Endothelial cell of umbilical vein (primary cell): ENCODE measurements at regions not wholly inside any gene's neighbourhood (a gene's known extent, or its start where the extent isn't known, plus 50 kb on each side); places are given as distances from the start of the nearest gene placed in this dataset.

Experiments used
- BruUV-seq: library from RNA; stranded (reverse); fragments of 400-500 nt; replicated peaks from 2 replicates; lab custom pipeline; 2021; lab: Mats Ljungman, UMichigan
- CTCF ChIA-PET: fragments of 300-600, 350-600 bp; sonication (Branson Sonifier 250); formaldehyde crosslinking; loops from one replicate; lab custom pipeline; 2021; ENCODE audit warnings: antibody characterized with exemption, inconsistent platforms; lab: Charles Lee
- POLR2A ChIA-PET: fragments of 300-600, 350-600 bp; sonication (Branson Sonifier 250); formaldehyde crosslinking; loops from one replicate; lab custom pipeline; 2021; ENCODE audit warnings: antibody characterized with exemption, inconsistent platforms; lab: Charles Lee
- DNase-seq: peaks from one replicate; pipeline ENCODE4 v3.0.0-alpha.2; 2011; ENCODE audit warnings: low read depth, low spot score
- FAIRE-seq: peaks from 2 replicates; lab custom pipeline; 2011; peaks lifted over from hg19 to GRCh38; lab: Jason Lieb, UNC
- H2AFZ ChIP-seq: 2 replicates; pipeline ENCODE4 v1.6.0; 2012; ENCODE audit warnings: low read depth, low read length, control low read depth, inconsistent platforms
- H3K27ac ChIP-seq: 2 replicates; pipeline ENCODE4 v1.5.1; 2011; ENCODE audit warnings: low read depth, mild to moderate bottlenecking, control low read depth, low read length, moderate library complexity; ENCODE audit not compliant: insufficient read depth
- H3K27me3 ChIP-seq, 2 experiments: 2 replicates each; pipeline versions ENCODE4 v1.6.0 to v1.6.1; 2011; ENCODE audit warnings: low read length in 2 of 2, mixed read lengths in 1 of 2; ENCODE audit not compliant: control insufficient read depth in 2 of 2, insufficient read depth in 2 of 2
- H3K36me3 ChIP-seq, 2 experiments: 2 replicates in 1 of 2; 3 replicates in 1 of 2; pipeline ENCODE4 v1.5.1; 2011; ENCODE audit warnings: low read length in 2 of 2, mild to moderate bottlenecking in 1 of 2, moderate library complexity in 1 of 2; ENCODE audit not compliant: control insufficient read depth in 2 of 2, insufficient read depth in 2 of 2; ENCODE audit errors: extremely low read depth in 1 of 2
- H3K4me1 ChIP-seq: 3 replicates; pipeline ENCODE4 v1.5.1; 2011; ENCODE audit warnings: mild to moderate bottlenecking, low read length; ENCODE audit not compliant: control insufficient read depth, insufficient read depth; ENCODE audit errors: extremely low read depth
- H3K4me2 ChIP-seq: 2 replicates; pipeline ENCODE4 v1.6.1; 2011; ENCODE audit warnings: low read length, control low read depth, mixed read lengths; ENCODE audit not compliant: insufficient read depth
- H3K4me3 ChIP-seq, 3 experiments: fragments of 200-600 bp in 1 of 3; sonication (generic), shearing (Covaris generic) in 1 of 3; replicated peaks in 1 of 3; 2 replicates each; pipeline ENCODE4 v1.5.1; 2011 to 2016; ENCODE audit warnings: control low read depth in 3 of 3, low read length in 3 of 3, mild to moderate bottlenecking in 2 of 3, inconsistent platforms in 1 of 3, low read depth in 1 of 3, moderate library complexity in 1 of 3; ENCODE audit not compliant: insufficient read depth in 1 of 3
- H3K79me2 ChIP-seq: 2 replicates; pipeline ENCODE4 v1.6.0; 2012; ENCODE audit warnings: low read length, inconsistent platforms; ENCODE audit not compliant: control insufficient read depth, insufficient read depth
- H3K9ac ChIP-seq: replicated peaks from 2 replicates; pipeline ENCODE3; 2011; ENCODE audit warnings: low read length, control low read depth; ENCODE audit not compliant: insufficient read depth; ENCODE audit errors: extremely low read depth
- H3K9me1 ChIP-seq: replicated peaks from 3 replicates; pipeline ENCODE4 v1.6.0; 2011; ENCODE audit warnings: mild to moderate bottlenecking, low read length; ENCODE audit not compliant: control insufficient read depth, insufficient read depth; ENCODE audit errors: extremely low read depth
- H3K9me3 ChIP-seq: replicated peaks from 2 replicates; pipeline ENCODE4 v1.5.1; 2012; ENCODE audit warnings: low read length, inconsistent platforms; ENCODE audit not compliant: control insufficient read depth, insufficient read depth
- H4K20me1 ChIP-seq: replicated peaks from 2 replicates; pipeline ENCODE3; 2011; ENCODE audit warnings: mild to moderate bottlenecking, low read length; ENCODE audit not compliant: control insufficient read depth, insufficient read depth; ENCODE audit errors: extremely low read depth
- CTCF ChIP-seq, 2 donors: IDR thresholded peaks; 1 replicate in 1 of 2; 2 replicates in 1 of 2; pipeline ENCODE4 v1.5.1; 2011; ENCODE audit warnings: low read length in 2 of 2, mild to moderate bottlenecking in 2 of 2, moderate library complexity in 2 of 2, control low read depth in 1 of 2, inconsistent platforms in 1 of 2, low read depth in 1 of 2; ENCODE audit not compliant: insufficient read depth in 1 of 2; ENCODE audit errors: extremely low read depth in 1 of 2
- EZH2 ChIP-seq: IDR thresholded peaks from 2 replicates; pipeline ENCODE4 v1.6.1; 2012; ENCODE audit warnings: borderline replicate concordance, low read depth, mild to moderate bottlenecking, moderate library complexity, low read length, inconsistent platforms; ENCODE audit not compliant: severe bottlenecking
- FOS ChIP-seq: IDR thresholded peaks from 2 replicates; pipeline ENCODE4 v1.6.1; 2011; ENCODE audit warnings: mild to moderate bottlenecking, low read length, moderate library complexity, borderline replicate concordance; ENCODE audit not compliant: insufficient read depth
- GATA2 ChIP-seq: IDR thresholded peaks from 2 replicates; pipeline ENCODE4 v1.7.0; 2011; ENCODE audit warnings: low read depth, mild to moderate bottlenecking, moderate library complexity, mixed read lengths, low read length; ENCODE audit not compliant: insufficient read length, insufficient read depth
- JUN ChIP-seq: IDR thresholded peaks from 2 replicates; pipeline ENCODE4 v1.6.1; 2011; ENCODE audit warnings: borderline replicate concordance, low read depth; ENCODE audit not compliant: insufficient read length, insufficient read depth
- MAX ChIP-seq: IDR thresholded peaks from 2 replicates; pipeline ENCODE4 v1.6.1; 2011; ENCODE audit not compliant: insufficient read depth, insufficient read length
- MYC ChIP-seq: IDR thresholded peaks from one replicate; pipeline ENCODE4 v1.6.1; 2011; ENCODE audit warnings: mild to moderate bottlenecking, low read depth, low read length
- POLR2A ChIP-seq: IDR thresholded peaks from 2 replicates; pipeline ENCODE4 v1.6.1; 2012; ENCODE audit warnings: low read depth, mild to moderate bottlenecking, control low read depth, low read length
- POLR2AphosphoS5 ChIP-seq: IDR thresholded peaks from 2 replicates; pipeline ENCODE4 v1.6.1; 2012; ENCODE audit warnings: low read depth, mild to moderate bottlenecking, control low read depth, low read length, moderate library complexity; ENCODE audit not compliant: insufficient read depth
- dilution Hi-C: fragments of 300-500 bp; cut with MboI; formaldehyde crosslinking; loops from one replicate; pipeline ENCODE4 v1.15.0; 2019; ENCODE audit warnings: low sequenced_read_pairs; ENCODE audit not compliant: extremely low pct_ligation_motif_present
- intact Hi-C: fragments of 100-400 bp; cut with micrococcal nuclease; formaldehyde crosslinking; loops from one replicate; pipeline ENCODE4 v1.10.0; 2022

- no peak for FAIRE-seq
Measured at GRCh38 chr1:173267453-173267945, 60.4 kb upstream of the TNFSF4 start.

More at GRCh38 chr1:173267453-173267945, 60.4 kb upstream of the TNFSF4 start:
- TF ChIP-seq MAX (no peak), POLR2AphosphoS5 (no peak), JUN (no peak), MYC (no peak), FOS (no peak), GATA2 (no peak), CTCF (IDR thresholded peaks at IDR 0.05; ENCODE audit: extremely low read depth in 1 of 2, insufficient read depth in 1 of 2, low read depth in 1 of 2, low read length in 2 of 2) (no peak), EZH2 (no peak), POLR2A (no peak)
- H3K9me3 ChIP-seq: no peaks in the 10 kb centered on the region
- CTCF ChIA-PET: interaction anchor here (1.7 kb wide), 1 partner anchor 12 kb away, joined by 9 read pairs; no protein-coding TSS in a partner anchor
- H3K9ac ChIP-seq: no peak overlapping the region
- DNase-seq: peak; percentile 2
- H3K4me1 ChIP-seq: peaks cover 14% of the 10 kb centered on the region
- BruUV-seq: no TSS peak
- no peak overlapping the region for H3K4me3 ChIP-seq
- no peaks in the 10 kb centered on the region for H3K9me1 ChIP-seq
- dilution Hi-C loops: no loop called here
- POLR2A ChIA-PET: no interaction called here
- no peaks in the 10 kb centered on the region for H4K20me1 ChIP-seq
- no peaks in the 10 kb centered on the region for H3K27me3 ChIP-seq
- no peak overlapping the region for H2AFZ ChIP-seq
- no peaks in the 10 kb centered on the region for H3K36me3 ChIP-seq
- H3K79me2 ChIP-seq: no peaks in the 10 kb centered on the region
- no peak overlapping the region for H3K4me2 ChIP-seq
- H3K27ac ChIP-seq: no peak overlapping the region
- intact Hi-C loops: no loop called here
